K562 (cell line): ENCODE measurements at regions not wholly inside any gene's neighbourhood (a gene's known extent, or its start where the extent isn't known, plus 50 kb on each side); places are given as distances from the start of the nearest gene placed in this dataset.

Experiments
- ATAC-seq: fragments of 200-7000 bp; cut with Tn5 transposase; 3 replicates; pipeline ENCODE4 v1.9.1; 2020; ENCODE audit warnings: moderate library complexity
- BruUV-seq: library from RNA; stranded (reverse); fragments of 400-500 nt; replicated peaks from 2 replicates; lab custom pipeline; 2021; lab: Mats Ljungman, UMichigan
- CTCF ChIA-PET: fragments of 300-600 bp; formaldehyde crosslinking; extraction: SDS; loops from one replicate; lab custom pipeline; 2021; ENCODE audit warnings: low intra/inter-chr PET ratio; lab: Yijun Ruan, JAX
- POLR2A ChIA-PET: fragments of 300-600, 350-650 bp; sonication (Branson Sonifier 250); formaldehyde crosslinking; extraction: SDS; loops from one replicate; lab custom pipeline; 2021; ENCODE audit warnings: antibody characterized with exemption, inconsistent platforms; lab: Yijun Ruan, JAX
- DNase-seq, 4 experiments: peaks; one replicate each; pipeline versions ENCODE4 v3.0.0 to v3.0.0-alpha.2; 2011 to 2018; ENCODE audit warnings: low spot score in 3 of 4, mixed read lengths in 3 of 4; ENCODE audit errors: extremely low read depth in 1 of 4
- FAIRE-seq: peaks from 2 replicates; lab custom pipeline; 2011; peaks lifted over from hg19 to GRCh38; lab: Jason Lieb, UNC
- H2AFZ ChIP-seq: 2 replicates; pipeline ENCODE4 v1.6.0; 2011; ENCODE audit warnings: low read depth, low read length, control low read depth, inconsistent platforms
- H3K27ac ChIP-seq: fragments of 200-600 bp; 3 replicates; pipeline ENCODE4 v1.8.0; 2011; ENCODE audit warnings: low read depth, mild to moderate bottlenecking, control low read depth, inconsistent platforms, low read length, moderate library complexity, mixed read lengths; ENCODE audit errors: extremely low read depth
- H3K27me3 ChIP-seq, 2 experiments: fragments of 300-600 bp in 1 of 2; 2 replicates in 1 of 2; 3 replicates in 1 of 2; pipeline versions ENCODE4 v1.6.0 to v1.8.0; 2011; ENCODE audit warnings: inconsistent platforms in 2 of 2, low read length in 2 of 2, mild to moderate bottlenecking in 1 of 2, mixed read lengths in 1 of 2, moderate library complexity in 1 of 2; ENCODE audit not compliant: control insufficient read depth in 2 of 2, insufficient read depth in 2 of 2
- H3K36me3 ChIP-seq: fragments of 300-600 bp; 3 replicates; pipeline ENCODE4 v1.8.0; 2011; ENCODE audit warnings: mild to moderate bottlenecking, low read length, inconsistent platforms; ENCODE audit not compliant: control insufficient read depth, insufficient read depth
- H3K4me1 ChIP-seq, 2 experiments: fragments of 200-600 bp in 1 of 2; replicated peaks in 1 of 2; 2 replicates in 1 of 2; 3 replicates in 1 of 2; pipeline versions ENCODE4 v1.5.1 to v1.8.0; 2011; ENCODE audit warnings: inconsistent platforms in 2 of 2, low read length in 2 of 2, mild to moderate bottlenecking in 1 of 2, mixed read lengths in 1 of 2, moderate library complexity in 1 of 2; ENCODE audit not compliant: control insufficient read depth in 2 of 2, insufficient read depth in 2 of 2
- H3K4me2 ChIP-seq: 2 replicates; pipeline ENCODE4 v1.6.1; 2011; ENCODE audit warnings: low read length, control low read depth, inconsistent platforms, mixed read lengths; ENCODE audit not compliant: insufficient read depth
- H3K4me3 ChIP-seq: fragments of 200-600 bp; sonication (generic), shearing (Covaris generic); 2 replicates; pipeline ENCODE4 v1.5.1; 2016; ENCODE audit warnings: control low read depth, inconsistent platforms
- H3K79me2 ChIP-seq: fragments of 200-600 bp; 3 replicates; pipeline ENCODE4 v1.8.0; 2011; ENCODE audit warnings: low read length, inconsistent platforms; ENCODE audit not compliant: control insufficient read depth, insufficient read depth
- H3K9ac ChIP-seq, 2 experiments: 2 replicates each; pipeline versions ENCODE4 v1.6.0 to v1.6.1; 2011; ENCODE audit warnings: low read depth in 2 of 2, low read length in 2 of 2, control low read depth in 1 of 2, inconsistent platforms in 1 of 2, mild to moderate bottlenecking in 1 of 2, mixed read lengths in 1 of 2; ENCODE audit not compliant: insufficient read depth in 1 of 2
- H3K9me1 ChIP-seq: one replicate; pipeline ENCODE4 v1.6.0; 2011; ENCODE audit warnings: inconsistent platforms, mild to moderate bottlenecking, low read length, moderate library complexity; ENCODE audit not compliant: control insufficient read depth, insufficient read depth
- H3K9me3 ChIP-seq: replicated peaks from 2 replicates; pipeline ENCODE4 v1.5.1; 2011; ENCODE audit warnings: low read depth, low read length, inconsistent platforms; ENCODE audit not compliant: control insufficient read depth, insufficient read depth
- H4K20me1 ChIP-seq: replicated peaks from 2 replicates; pipeline ENCODE4 v1.6.1; 2011; ENCODE audit warnings: low read length, inconsistent platforms, mixed read lengths; ENCODE audit not compliant: control insufficient read depth, insufficient read depth
- CREB1 ChIP-seq, 2 experiments: sonication (generic) in 1 of 2; formaldehyde crosslinking in 1 of 2; IDR thresholded peaks; 2 replicates each; pipeline versions ENCODE4 v1.6.1 to v1.8.0; 2012 to 2022; ENCODE audit warnings: inconsistent platforms in 1 of 2, mild to moderate bottlenecking in 1 of 2, missing genetic modification reagents in 1 of 2, moderate library complexity in 1 of 2
- NFYB ChIP-seq: IDR thresholded peaks from 2 replicates; pipeline ENCODE4 v1.6.1; 2011; ENCODE audit warnings: mild to moderate bottlenecking, moderate library complexity; ENCODE audit not compliant: insufficient read length; ENCODE audit errors: extremely low read depth
- RBBP5 ChIP-seq: fragments of 200-600 bp; sonication (generic); IDR thresholded peaks from 2 replicates; pipeline ENCODE4 v1.6.1; 2012; ENCODE audit warnings: borderline replicate concordance, mild to moderate bottlenecking, low read length, control low read depth, inconsistent platforms; ENCODE audit not compliant: insufficient read depth, poor library complexity, severe bottlenecking
- SAP30 ChIP-seq: fragments of 200-600 bp; sonication (generic); IDR thresholded peaks from 2 replicates; pipeline ENCODE4 v1.6.1; 2012; ENCODE audit warnings: borderline replicate concordance, low read depth, mild to moderate bottlenecking, moderate library complexity, low read length, control low read depth, inconsistent platforms; ENCODE audit not compliant: insufficient read depth, poor library complexity, severe bottlenecking
- SPI1 ChIP-seq: IDR thresholded peaks from 2 replicates; pipeline ENCODE4 v1.6.1; 2011; ENCODE audit warnings: low read depth, low read length, control low read depth, borderline replicate concordance
- TFAP4 ChIP-seq: sonication (generic); formaldehyde crosslinking; IDR thresholded peaks from 2 replicates; pipeline ENCODE4 v1.8.0; 2022; ENCODE audit warnings: missing genetic modification reagents, mild to moderate bottlenecking, moderate library complexity, borderline replicate concordance
- ZNF41 ChIP-seq: fragments of 250-450 bp; sonication (Bioruptor Pico); conservative IDR thresholded peaks from 2 replicates; pipeline ENCODE4 v1.4.0; 2020; ENCODE audit warnings: mild to moderate bottlenecking
- ZNF436 ChIP-seq: fragments of 250-450, 450-650 bp; sonication (Bioruptor Pico); formaldehyde crosslinking; IDR thresholded peaks from 2 replicates; pipeline ENCODE4 v1.7.0; 2020; ENCODE audit warnings: mild to moderate bottlenecking
- ZNF561 ChIP-seq: fragments of 450-650 bp; formaldehyde crosslinking; conservative IDR thresholded peaks from 2 replicates; pipeline ENCODE4 v1.4.0; 2020; ENCODE audit warnings: mild to moderate bottlenecking, moderate library complexity
- WGBS: fragments of 100-300 bp; shearing (Covaris generic); methylation state at CpG from one replicate; pipeline ENCODE4 v1.1.6; 2016; ENCODE audit warnings: low coverage, mixed read lengths; ENCODE audit not compliant: insufficient coverage; ENCODE audit errors: missing lambda C conversion rate; 5-methylcytosine and 5-hydroxymethylcytosine counted together
- in situ Hi-C: fragments of 300-500 bp; cut with MboI; formaldehyde crosslinking; loops from 4 replicates; pipeline ENCODE4 v1.15.0; 2018; ENCODE audit warnings: inconsistent platforms, mixed read lengths
- intact Hi-C: fragments of 100-400 bp; cut with micrococcal nuclease; formaldehyde crosslinking; loops from 2 replicates; pipeline ENCODE4 v1.14.2; 2022
- TF ChIP-seq, protein P1 (sequence below): fragments of 250-450 bp; sonication (Bioruptor Pico); IDR thresholded peaks from 2 replicates; pipeline ENCODE4 v1.5.0; 2021; ENCODE audit warnings: mild to moderate bottlenecking, borderline replicate concordance

DNA sequence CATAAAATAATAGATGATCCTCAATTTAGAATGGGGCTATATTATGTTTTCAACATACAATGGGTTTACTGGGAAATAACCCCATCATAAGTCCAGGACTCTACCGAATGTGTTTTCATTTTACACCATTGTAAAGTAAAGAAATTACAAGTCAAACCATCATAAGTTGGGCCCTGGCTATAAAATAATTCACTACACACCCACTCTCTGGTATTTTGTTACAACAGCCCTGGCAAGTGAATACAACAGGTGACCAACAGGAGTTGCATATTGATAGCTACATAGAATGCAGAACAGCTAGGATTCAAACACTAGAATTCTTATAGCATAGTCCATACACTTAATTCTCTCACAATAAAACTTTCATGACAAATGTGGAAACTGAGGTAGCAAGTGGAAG, 673.0 kb upstream of the CA10 start:
- no peaks in the 10 kb centered on the region for H3K27me3 ChIP-seq
- ATAC-seq (no peak), FAIRE-seq (no peak), DNase-seq (no peak)
- ChIA-PET CTCF (no interaction called here), POLR2A (no interaction called here)
- 0% methylated on average over 1 of the region's 1 CpG for WGBS
- H3K36me3 ChIP-seq, result no peaks in the 10 kb centered on the region
- H4K20me1 ChIP-seq, result no peaks in the 10 kb centered on the region
- no peaks in the 10 kb centered on the region for H3K9me3 ChIP-seq
- H2AFZ ChIP-seq, result no peak overlapping the region
- TF ChIP-seq ZNF41 (no peak), TFAP4 (CRISPR knock-in tag) (no peak), NFYB (no peak), ZNF436 (no peak), ZNF561 (CRISPR knock-in tag) (no peak), RBBP5 (no peak), SPI1 (no peak), CREB1 (IDR thresholded peaks at IDR 0.05) (no peak), CREB1 (CRISPR knock-in tag; IDR thresholded peaks at IDR 0.05) (no peak), SAP30 (no peak)
- TF ChIP-seq, protein P1, sequence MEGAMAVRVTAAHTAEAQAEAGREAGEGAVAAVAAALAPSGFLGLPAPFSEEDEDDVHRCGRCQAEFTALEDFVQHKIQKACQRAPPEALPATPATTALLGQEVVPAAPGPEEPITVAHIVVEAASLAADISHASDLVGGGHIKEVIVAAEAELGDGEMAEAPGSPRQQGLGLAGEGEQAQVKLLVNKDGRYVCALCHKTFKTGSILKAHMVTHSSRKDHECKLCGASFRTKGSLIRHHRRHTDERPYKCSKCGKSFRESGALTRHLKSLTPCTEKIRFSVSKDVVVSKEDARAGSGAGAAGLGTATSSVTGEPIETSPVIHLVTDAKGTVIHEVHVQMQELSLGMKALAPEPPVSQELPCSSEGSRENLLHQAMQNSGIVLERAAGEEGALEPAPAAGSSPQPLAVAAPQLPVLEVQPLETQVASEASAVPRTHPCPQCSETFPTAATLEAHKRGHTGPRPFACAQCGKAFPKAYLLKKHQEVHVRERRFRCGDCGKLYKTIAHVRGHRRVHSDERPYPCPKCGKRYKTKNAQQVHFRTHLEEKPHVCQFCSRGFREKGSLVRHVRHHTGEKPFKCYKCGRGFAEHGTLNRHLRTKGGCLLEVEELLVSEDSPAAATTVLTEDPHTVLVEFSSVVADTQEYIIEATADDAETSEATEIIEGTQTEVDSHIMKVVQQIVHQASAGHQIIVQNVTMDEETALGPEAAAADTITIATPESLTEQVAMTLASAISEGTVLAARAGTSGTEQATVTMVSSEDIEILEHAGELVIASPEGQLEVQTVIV, result no peak
- intact Hi-C loops, result no loop called here
- no peak overlapping the region for H3K4me2 ChIP-seq
- no TSS peak for BruUV-seq
- in situ Hi-C loops, result no loop called here
- no peak overlapping the region for H3K9ac ChIP-seq
- no peaks in the 10 kb centered on the region for H3K4me1 ChIP-seq
- no peak overlapping the region for H3K4me3 ChIP-seq
- H3K79me2 ChIP-seq, result no peaks in the 10 kb centered on the region
- H3K27ac ChIP-seq, result no peak overlapping the region
- no peaks in the 10 kb centered on the region for H3K9me1 ChIP-seq
